GDM1 (cell line): ENCODE measurements at regions not wholly inside any gene's neighbourhood (a gene's known extent, or its start where the extent isn't known, plus 50 kb on each side); places are given as distances from the start of the nearest gene placed in this dataset.
"Not testable (repeated sequence)": the region's sequence is repeated elsewhere in the genome, so short reads cannot be mapped to it uniquely, and the experiment has no call there.

Source experiments
- DNase-seq: peaks from one replicate; lab custom pipeline; 2025; lab: John Stamatoyannopoulos, UW

DNA sequence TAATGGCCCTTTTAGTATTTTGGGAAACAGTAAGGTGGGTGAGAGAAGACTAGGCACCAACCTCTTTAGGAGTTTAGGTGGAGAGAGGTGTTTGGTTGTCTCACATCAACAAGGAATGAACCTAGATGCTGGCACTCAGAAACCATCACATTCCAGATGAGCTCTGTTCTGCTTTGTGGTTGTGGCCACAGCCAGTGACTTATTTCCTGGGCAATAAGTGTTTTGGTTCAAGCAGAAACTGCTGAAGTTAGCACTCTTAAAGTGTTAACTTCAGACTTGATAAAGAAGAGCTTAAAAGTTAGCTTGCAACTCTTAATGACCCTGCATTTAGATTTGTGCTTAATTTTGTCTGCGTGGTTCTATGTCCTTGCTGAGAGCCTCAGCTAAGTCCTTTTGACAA lies 929.2 kb downstream of the SLC4A3 start:
- DNase-seq = no peak

DNA sequence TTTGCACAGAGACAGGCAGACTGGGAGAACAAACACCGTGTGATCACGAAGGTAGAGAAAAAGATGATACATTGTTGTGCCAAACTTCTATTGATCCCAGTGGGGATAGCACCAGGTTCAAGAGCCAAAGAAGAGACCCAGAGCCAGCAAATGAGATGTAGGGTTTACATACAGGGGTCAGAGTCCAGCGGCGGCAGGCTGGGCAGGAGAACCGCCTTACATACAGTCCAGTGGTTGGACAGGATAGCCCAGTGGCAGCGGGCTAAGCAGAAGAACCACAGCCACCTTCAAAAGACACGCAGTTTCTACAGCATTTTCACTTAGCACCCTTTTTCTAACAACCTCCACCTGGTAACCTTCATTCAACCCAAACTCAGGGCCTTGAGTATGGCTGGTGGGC lies 932.8 kb downstream of the SLC4A3 start:
- no peak for DNase-seq

GRCh38 chr2:220562375-220563140 lies 935.1 kb downstream of the SLC4A3 start:
- no peak for DNase-seq

DNA sequence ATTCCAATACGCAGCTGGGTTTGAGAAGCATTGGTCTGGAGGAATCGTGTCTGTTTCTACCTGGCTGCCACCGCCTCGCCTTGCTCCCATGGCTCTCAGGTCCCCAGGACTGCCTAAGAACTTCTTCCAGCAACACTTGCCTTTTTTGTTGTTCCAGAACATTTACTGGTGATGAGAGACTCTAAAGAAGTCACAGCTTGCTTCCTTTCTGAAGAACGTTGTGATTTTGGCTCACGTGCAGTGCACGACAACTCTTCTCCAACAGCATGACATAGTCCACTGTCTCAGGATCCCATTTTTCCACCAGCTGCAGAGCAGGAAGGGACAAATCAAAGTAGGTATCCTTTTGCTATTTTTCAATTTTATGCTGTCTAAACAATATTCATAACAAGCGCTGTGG lies 940.9 kb downstream of the SLC4A3 start:
- no peak for DNase-seq

DNA sequence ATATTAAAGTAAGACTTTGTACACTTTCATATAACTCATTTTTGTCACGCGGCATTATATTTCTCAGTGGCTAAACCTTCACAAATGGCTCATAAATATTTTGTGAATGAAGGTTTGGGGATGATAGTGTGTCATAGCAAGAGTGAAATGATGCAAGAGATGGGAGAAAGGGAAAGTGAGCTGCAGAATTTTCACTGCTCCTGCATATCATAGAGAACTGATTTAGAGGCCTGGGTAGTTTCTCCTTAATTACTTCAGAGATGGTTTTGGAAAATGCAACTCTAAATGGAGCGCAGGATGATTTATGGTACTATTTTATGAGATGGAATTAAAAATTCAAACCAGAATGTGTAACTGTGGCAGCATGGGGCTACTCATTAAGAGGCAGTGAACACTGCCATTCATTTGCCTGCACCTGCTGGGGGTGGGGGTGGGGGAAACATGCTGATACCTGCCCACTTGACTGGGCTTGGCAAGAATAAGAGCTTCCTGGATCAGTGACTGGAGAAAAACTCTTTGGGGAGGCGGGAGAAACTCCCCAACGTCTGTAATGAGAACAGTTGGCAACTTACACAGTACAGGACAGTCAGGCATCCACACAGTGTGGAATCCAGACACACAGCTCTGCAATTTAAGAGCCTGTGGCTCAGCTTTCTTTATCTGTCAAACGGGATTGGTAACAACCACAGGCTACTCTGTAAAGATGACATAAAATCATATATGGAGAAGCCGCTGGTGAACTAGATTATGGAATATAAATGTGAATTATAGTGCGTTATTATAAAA lies 941.9 kb downstream of the SLC4A3 start:
- no peak for DNase-seq

DNA sequence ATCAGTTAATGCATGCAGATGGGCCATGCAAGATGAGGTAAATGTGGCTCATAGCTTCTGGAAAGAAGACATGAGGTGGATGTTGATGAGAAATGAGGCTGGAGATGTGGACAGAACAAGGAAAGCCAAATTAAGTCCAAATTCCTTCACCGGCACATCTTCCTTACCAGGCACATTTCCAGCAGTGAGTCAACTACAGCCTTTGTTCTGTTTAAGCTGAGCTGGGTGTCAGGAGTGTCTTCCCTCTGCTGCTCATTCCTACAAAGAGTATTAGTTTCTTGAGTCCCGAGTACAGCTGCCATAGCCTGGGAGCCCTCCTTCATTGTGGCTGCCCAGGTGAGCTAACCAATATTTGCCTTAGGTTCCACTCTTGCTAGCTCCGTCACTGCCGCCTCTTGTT lies 945.0 kb downstream of the SLC4A3 start:
- no peak for DNase-seq

DNA sequence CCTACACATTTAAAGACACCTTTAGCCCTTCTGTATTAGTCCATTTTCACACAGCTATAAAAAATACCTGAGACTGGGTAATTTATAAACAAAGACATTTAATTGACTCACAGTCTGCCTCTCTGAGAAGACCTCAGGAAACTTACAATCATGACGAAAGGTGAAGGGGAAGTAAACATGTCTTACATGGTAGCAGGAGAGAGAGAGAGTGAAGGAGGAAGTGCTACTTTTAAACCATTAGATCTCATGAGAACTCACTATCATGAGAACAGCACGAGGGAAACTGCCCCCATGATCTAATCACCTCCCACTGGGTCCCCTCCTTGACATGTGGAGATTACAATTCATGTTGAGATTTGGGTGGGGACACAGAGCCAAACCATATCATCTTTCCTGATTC lies 946.6 kb downstream of the SLC4A3 start:
- DNase-seq = no peak

DNA sequence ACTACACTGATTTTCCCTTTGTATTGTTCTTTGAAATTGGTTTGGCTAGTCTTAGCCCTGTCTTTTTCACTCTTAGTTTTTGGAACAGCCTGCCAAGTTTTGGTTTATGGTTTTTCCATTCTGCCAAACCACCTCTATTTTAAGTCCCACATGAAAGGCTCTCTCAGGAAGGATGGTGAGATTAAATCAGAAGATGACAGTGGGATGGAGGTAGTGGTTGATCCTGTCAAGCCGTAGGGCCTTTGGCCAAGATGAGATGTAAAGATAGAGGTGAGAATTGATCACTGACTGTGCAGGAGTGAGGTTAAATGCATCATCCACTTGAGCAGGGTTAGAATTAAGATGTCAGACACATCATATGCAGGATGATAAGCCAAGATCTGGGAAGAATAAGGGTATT lies 948.5 kb downstream of the SLC4A3 start:
- no peak for DNase-seq

DNA sequence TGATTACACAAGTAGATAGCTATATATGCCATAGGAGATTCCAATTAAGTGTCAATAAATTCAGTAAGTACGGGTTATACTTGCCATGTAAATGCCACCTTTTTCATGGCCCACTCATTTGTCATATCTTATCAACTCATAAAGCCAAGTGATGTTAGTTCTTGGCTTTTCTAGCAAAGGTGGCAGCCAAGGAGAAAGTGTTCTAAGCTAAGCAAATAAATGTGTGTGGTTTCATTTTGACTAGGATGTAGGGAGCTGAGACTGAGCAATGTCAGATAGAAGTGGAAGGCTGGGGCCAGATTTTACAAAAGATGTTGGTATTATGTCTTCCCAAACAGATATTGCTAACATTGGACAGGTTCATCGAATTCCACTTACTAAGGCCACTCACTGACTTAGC lies 952.0 kb downstream of the SLC4A3 start:
- no peak for DNase-seq

GRCh38 chr2:220580113-220580512 lies 952.7 kb downstream of the SLC4A3 start:
- no peak for DNase-seq

- no peak for DNase-seq
Observed at GRCh38 chr2:220583725-220584124, 956.3 kb downstream of the SLC4A3 start.

DNA sequence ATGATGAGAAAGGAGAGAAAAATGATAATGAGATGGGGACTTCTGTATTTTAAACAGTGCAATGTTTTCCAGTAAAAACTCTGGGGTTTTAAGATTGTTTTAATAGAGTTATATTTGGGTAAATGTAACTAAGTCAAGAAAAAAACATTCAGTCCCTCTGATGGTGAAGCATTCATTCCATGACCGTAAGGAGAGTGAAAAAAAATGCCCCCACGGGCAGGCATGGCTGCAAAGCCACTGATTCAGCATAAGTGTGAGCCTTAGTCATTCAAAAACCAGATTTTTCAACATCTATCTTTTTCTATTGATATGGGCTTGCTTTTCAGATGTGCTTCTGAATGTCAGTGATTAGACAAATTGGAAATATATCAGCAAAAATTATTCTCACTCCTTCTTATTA lies 957.8 kb downstream of the SLC4A3 start:
- DNase-seq = no peak

DNA sequence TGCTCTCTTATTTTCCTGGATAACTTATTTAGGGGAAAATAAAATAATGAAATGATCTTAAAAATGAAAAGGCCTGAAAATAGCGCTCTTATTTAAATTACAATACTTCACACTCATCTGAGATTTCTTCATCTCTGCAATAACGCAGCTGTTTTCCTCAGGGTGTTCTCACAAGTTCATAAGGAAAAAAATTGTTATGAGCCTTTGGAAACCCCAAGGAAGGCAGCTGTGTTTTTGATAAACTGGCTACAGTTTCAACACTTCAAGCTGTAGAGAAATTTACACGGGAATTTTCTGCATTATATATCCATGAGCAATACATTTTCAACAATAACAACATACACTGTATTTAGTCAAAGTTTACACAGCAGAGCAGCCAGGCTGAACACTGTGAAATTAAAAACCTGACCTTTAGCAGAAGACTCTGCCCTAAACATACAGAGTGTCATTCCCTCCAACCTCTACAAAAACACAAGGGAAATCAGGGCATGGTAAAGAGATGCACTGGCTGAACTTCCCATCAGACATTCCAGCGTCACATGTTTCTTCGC lies 959.6 kb downstream of the SLC4A3 start:
- DNase-seq = no peak

DNA sequence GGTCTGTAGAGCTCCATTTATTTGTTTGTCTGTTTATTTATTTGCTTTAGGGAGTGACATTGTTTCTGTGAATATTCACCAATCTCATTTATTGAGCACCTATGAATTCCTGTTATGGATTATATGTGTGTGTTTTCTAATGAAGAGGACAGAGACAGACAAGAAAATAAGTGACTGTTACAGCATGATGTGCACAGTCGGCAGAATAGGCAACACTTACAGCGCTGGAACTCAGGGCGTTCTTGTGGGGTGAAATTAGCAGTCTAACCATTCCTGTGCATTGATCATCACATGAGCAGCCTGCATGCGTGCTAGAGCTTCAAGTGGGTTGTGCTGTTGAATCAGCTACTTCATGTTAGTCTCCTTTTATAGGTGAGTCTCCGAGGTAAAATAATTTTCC lies 960.7 kb downstream of the SLC4A3 start:
- no peak for DNase-seq

- no peak for DNase-seq
Observed at GRCh38 chr2:220590476-220590875, 963.0 kb downstream of the SLC4A3 start.

GRCh38 chr2:220593526-220593925 lies 966.1 kb downstream of the SLC4A3 start:
- DNase-seq = no peak

DNA sequence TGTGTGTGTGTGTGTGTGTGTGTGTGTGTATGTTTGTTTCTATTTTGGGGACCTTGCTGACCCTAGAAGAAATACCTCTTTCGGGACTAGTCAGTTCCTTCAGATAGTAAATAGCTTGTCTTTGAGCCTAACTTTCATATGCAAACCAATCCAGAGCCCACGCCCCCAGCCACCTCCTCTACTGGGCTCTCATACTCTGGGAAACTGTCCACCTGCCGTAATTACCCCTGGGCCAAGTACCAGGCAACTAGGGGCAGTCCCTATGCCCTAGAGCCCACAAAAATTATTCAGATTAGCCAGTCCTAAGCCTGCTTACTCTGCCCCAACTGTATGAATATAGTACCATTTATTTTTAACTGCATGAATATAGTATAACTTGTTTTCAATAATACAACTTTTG lies 970.4 kb downstream of the EPHA4 start:
- DNase-seq = no peak

GRCh38 chr2:220613004-220613403 lies 959.1 kb downstream of the EPHA4 start:
- DNase-seq = not testable (repeated sequence)

DNA sequence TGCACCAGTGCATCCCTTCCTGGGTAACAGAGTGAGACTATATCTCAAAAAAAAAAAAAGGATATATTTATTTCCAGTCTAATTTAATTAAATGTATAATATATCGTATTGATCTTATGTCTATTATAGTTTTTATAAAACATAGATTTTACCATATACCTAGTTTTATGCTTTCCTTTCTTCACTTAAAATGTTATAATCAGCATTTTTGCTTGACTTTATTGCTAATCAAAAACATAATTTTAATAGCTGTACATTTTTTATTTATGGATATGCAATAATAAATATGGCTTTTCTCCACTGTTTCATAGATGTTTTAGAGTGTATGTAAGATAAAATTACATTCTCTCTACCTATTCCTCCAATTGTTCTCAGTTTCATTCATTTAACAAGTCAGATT lies 958.0 kb downstream of the EPHA4 start:
- DNase-seq = no peak

DNA sequence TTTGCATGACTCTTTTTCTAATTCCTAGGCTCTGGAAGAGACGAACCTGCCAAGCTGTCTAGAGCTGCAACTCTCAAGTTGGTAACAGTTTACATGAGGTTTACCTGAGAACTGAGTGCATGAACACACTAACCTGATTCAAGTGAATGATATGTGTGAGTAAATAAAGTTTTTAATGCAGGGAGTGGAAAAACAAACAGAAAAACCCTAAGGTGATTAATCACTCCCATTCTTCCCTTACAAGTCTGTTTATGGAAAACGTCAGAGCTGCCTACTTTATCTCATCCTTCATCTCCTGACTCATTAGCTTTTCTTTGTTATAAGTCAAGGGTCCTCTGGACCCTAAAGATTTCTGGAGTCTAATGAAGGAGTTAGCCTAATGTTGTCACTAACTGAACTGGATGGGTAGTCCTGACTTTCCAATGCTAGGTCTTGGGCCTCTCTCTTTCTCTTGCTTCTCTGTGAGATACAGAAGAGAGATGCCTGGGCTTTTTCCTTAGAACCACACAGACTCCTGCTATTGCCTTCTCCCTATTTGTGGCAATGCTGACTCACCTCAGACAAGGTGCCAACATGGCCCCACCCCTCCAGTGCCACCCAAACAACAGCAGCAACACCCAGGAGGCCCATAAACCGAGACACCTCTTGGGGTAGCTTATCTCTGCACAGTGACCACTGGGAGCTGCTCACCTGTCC lies 952.4 kb downstream of the EPHA4 start:
- DNase-seq = no peak

- no peak for DNase-seq
Observed at GRCh38 chr2:220626603-220627002, 945.5 kb downstream of the EPHA4 start.

DNA sequence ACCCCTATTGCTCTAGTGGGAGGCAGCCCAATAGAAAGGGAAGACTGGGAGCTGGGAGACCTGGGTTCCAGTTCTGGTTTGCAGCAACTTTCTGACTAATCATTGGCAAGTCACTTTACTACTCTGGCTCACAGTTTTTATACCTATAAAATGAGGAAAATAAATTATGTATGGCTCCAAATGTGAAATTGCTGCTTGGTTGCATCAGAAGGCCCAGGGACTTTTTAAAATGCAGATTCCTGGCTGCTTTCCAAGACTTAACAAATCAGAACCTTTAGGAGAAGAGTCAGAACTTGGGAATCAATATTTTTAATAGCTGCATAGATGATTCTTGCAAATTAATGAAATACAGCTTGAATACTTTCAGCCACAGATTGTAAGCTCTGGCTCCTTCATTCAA lies 943.9 kb downstream of the EPHA4 start:
- DNase-seq = no peak

DNA sequence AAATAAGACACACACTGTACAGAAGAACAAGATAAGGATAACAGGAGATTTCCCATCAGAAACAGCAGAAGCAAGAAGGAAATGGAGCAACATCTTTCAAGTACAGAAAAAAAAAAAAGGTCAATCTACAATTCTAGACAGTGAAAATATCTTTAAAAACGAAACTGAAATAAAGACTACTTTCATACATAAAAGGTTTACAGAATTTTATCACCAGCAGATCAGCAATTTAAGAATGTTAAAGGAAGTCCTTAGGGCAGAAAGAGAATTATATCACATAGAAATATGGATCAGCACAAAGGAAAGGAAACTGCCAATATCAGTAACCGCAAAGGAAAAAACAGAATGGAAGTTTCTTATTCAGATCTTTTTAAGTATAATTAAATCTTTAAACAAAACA lies 931.0 kb downstream of the EPHA4 start:
- DNase-seq = no peak
